ENCODE measurements at regions not wholly inside any gene's neighbourhood (a gene's known extent, or its start where the extent isn't known, plus 50 kb on each side); places are given as distances from the start of the nearest gene placed in this dataset.

DNA sequence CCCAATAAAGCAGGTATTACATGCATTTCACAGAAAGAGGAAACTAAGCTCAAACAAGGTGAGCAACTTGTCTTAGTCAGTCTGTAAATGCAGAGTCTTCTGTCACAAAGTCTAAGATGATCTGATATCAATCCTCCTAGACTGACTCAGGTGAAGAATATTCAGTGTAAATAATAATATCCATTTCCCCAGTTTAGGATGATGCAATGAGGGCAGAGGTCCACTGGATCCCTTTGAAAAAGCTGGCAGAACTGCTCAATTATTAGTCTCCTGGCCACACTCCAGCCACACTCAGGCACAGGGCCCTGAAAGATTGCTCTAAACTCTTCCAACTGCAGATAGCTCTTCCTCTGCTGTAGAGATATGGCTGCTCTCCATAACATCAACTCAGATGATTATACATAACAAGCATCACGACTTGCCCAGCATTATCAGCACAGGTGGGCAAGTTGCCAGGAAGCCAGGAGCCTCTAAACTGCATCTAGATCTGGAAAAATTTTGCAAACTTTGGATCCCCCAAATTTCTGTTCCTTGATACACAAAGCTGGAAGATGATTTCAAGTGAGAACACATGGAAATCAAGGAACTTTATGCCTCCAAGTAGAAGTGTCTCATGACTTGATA, 129.8 kb upstream of the CPNE4 start:
- Histone ChIP-seq H3K4me3 (no peak overlapping the region), H3K36me3 (no peaks in the 10 kb centered on the region), H3K27me3 (no peaks in the 10 kb centered on the region), H3K9me3 (peaks cover 9% of the 10 kb centered on the region; the same call in 1 of the 2 replicates)
- peak; percentile 74 for DNase-seq

- Histone ChIP-seq H3K36me3 (no peaks in the 10 kb centered on the region), H3K27me3 (no peaks in the 10 kb centered on the region), H3K9me3 (no peaks in the 10 kb centered on the region), H3K4me3 (no peak overlapping the region)
- DNase-seq, result no peak
Measured at GRCh38 chr3:132167870-132168269, 133.1 kb upstream of the CPNE4 start.

- H3K36me3 ChIP-seq, result no peaks in the 10 kb centered on the region
- no peaks in the 10 kb centered on the region for H3K9me3 ChIP-seq
- no peaks in the 10 kb centered on the region for H3K27me3 ChIP-seq
- no peak for DNase-seq
- no peak overlapping the region for H3K4me3 ChIP-seq
Measured at GRCh38 chr3:132174500-132174899, 139.7 kb upstream of the CPNE4 start.

DNA sequence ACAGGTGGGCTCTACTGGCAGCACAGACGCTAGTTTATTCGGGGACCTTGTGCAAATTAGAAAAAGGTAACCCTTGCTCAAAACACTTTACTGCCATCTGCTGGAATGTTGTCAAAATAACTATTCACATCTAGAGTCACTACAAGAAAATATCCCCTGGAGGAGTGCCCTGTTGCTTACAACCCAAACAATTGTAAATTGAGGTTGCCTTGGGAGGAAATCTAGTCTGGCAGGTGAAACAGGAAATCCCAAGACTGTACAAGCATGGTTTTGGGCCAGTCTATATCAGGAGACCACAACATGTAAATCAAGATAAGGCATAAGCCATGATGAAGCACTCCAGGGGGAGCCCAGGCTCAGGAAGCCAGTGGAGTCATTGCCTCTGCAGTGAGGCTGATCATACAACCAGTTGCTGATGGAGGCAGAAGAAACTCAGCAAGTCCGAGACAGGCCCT, 136.8 kb upstream of the ACP3 start:
- Histone ChIP-seq H3K27me3 (peaks cover 3% of the 10 kb centered on the region), H3K36me3 (no peaks in the 10 kb centered on the region), H3K9me3 (no peaks in the 10 kb centered on the region), H3K4me3 (no peak overlapping the region)
- DNase-seq, result no peak

DNA sequence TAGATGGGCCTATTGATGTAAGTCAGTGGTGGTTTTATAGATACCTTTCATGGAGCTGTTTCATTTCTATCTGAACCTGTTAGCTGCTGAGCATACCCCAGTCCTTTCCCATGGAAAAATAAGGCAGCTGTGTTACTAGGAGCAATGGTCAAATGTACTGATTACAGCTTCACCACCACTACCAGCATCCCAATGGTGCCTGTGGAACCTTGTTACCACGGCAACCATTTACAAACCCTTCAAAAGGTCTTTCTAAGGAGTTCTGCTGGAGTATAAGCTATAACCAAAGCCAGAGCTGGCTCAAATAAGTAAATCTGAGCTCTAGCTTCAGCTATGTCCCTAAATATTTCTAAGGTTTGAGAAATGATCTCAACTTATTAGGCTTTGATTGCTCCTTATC, 133.4 kb upstream of the ACP3 start:
- no peak overlapping the region for H3K4me3 ChIP-seq
- no peaks in the 10 kb centered on the region for H3K36me3 ChIP-seq
- DNase-seq, result no peak
- no peaks in the 10 kb centered on the region for H3K9me3 ChIP-seq
- H3K27me3 ChIP-seq, result peaks cover 3% of the 10 kb centered on the region

DNA sequence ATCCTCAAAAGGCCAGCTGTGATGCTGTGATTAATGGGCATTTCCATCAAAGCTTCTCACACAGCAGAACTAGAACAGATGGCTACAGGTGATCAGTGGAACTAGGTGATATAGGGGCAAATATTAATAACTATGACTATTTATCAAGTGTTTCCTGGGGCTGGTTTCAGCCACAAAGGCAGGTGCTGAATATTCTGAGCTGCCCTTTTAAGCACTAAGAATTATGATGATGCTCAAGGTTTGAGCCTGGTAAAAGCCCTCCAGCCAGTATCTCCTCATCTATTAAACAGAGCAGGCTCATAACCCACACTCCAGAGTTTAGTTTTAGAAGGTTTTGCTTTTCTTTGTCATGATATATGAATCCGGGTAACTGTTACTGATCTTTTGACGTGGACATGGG, 129.5 kb upstream of the ACP3 start:
- peaks cover 10% of the 10 kb centered on the region for H3K27me3 ChIP-seq
- H3K4me3 ChIP-seq, result no peak overlapping the region
- H3K36me3 ChIP-seq, result no peaks in the 10 kb centered on the region
- H3K9me3 ChIP-seq, result no peaks in the 10 kb centered on the region
- DNase-seq, result no peak

- DNase-seq, result no peak
Measured at GRCh38 chr3:132189601-132190000, 127.6 kb upstream of the ACP3 start.

GRCh38 chr3:132196113-132196512, 121.1 kb upstream of the ACP3 start:
- no peak overlapping the region for H3K4me3 ChIP-seq
- no peaks in the 10 kb centered on the region for H3K9me3 ChIP-seq
- no peaks in the 10 kb centered on the region for H3K36me3 ChIP-seq
- no peak for DNase-seq
- no peaks in the 10 kb centered on the region; the same call in 1 of the 2 replicates for H3K27me3 ChIP-seq

More at GRCh38 chr3:132189601-132190000, 127.6 kb upstream of the ACP3 start:
- Histone ChIP-seq H3K36me3 (no peaks in the 10 kb centered on the region), H3K4me3 (no peak overlapping the region), H3K27me3 (peaks cover 10% of the 10 kb centered on the region), H3K9me3 (no peaks in the 10 kb centered on the region)

- no peaks in the 10 kb centered on the region for H3K27me3 ChIP-seq
- H3K36me3 ChIP-seq, result no peaks in the 10 kb centered on the region
- H3K9me3 ChIP-seq, result no peaks in the 10 kb centered on the region
- no peak overlapping the region for H3K4me3 ChIP-seq
- no peak for DNase-seq
Measured at GRCh38 chr3:132198516-132198915, 118.7 kb upstream of the ACP3 start.

DNA sequence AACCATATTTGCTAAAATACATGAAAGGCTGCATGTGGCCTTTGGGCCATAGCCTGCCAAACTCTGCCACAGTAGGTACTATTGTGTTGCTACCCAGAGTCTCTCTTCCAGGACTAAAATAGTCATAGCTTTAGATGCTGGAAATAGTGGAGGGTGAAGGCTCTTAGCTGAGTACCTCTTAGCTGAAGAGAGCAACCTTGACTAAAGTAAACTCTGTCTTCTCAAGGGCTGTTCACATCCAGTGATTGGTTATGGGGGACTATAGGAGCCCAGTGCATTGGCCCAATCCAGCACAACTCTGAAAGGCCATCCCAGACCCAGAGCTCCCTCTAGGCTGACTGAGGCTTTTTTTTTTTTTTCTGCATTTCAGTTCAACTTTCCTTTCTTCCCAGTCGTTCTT, 117.8 kb upstream of the ACP3 start:
- Histone ChIP-seq H3K4me3 (no peak overlapping the region), H3K36me3 (no peaks in the 10 kb centered on the region), H3K27me3 (no peaks in the 10 kb centered on the region), H3K9me3 (no peaks in the 10 kb centered on the region)
- no peak for DNase-seq

- Histone ChIP-seq H3K9me3 (no peaks in the 10 kb centered on the region), H3K4me3 (no peak overlapping the region), H3K36me3 (no peaks in the 10 kb centered on the region), H3K27me3 (no peaks in the 10 kb centered on the region)
- DNase-seq, result no peak
Measured at GRCh38 chr3:132202586-132202985, 114.6 kb upstream of the ACP3 start.

DNA sequence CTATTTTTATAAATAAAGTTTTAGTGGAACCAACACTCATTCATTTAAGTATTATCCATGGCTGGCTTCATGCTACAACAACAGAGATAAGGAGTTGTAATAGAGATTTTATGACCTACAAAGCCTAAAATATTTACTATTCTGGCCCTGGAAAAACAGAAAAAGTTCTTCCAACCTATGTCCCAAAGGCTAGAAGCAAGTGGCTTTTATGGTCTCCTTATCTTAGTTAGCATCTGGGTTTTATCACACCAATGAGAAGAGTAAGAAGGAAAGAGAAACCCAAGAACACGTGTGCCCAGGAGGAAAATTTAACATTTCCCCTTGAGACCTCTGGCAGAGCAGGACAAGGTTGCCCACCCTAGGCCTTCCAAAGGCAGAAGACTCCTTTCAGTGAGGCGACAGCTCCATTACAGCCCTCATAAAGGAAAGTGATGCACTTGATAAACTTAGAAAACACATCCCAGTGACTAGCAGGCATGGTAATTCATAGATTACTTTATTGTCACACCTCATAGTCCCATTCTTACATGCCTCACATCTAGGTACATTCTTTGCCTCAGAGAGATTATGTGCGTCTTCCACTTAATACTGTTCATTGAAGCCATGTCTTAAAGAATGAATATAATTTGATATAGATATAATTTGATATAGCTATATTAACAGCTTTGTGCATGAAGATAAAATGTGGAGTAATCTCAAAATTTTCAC, 113.2 kb upstream of the ACP3 start:
- no peaks in the 10 kb centered on the region for H3K27me3 ChIP-seq
- no peak for DNase-seq
- no peaks in the 10 kb centered on the region for H3K36me3 ChIP-seq
- no peaks in the 10 kb centered on the region for H3K9me3 ChIP-seq
- no peak overlapping the region for H3K4me3 ChIP-seq

- DNase-seq, result no peak
- Histone ChIP-seq H3K36me3 (no peaks in the 10 kb centered on the region), H3K4me3 (no peak overlapping the region), H3K27me3 (no peaks in the 10 kb centered on the region), H3K9me3 (no peaks in the 10 kb centered on the region)
Measured at GRCh38 chr3:132205609-132206008, 111.6 kb upstream of the ACP3 start.

DNA sequence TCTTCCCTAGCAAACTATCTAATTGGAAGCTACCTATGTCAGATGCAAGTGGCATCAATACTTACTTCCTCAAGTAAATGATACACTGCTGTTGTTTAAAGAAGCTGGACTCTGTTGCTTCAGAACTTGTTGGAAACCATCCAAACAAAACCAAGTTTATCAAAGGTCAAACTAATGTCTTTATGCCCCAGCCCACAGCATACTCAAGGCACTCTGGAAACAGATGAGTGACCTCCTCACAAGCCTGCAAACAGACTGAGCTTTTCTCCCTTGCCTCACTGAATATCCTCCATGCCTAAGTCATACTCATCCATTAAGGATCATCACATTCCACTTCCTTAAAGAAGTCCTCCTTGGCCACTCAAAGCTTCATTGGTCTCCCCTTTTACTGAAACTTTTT, 107.4 kb upstream of the ACP3 start:
- no peaks in the 10 kb centered on the region for H3K27me3 ChIP-seq
- no peak overlapping the region for H3K4me3 ChIP-seq
- H3K36me3 ChIP-seq, result no peaks in the 10 kb centered on the region
- H3K9me3 ChIP-seq, result no peaks in the 10 kb centered on the region
- no peak for DNase-seq

- Histone ChIP-seq H3K9me3 (no peaks in the 10 kb centered on the region), H3K36me3 (no peaks in the 10 kb centered on the region), H3K27me3 (no peaks in the 10 kb centered on the region), H3K4me3 (no peak overlapping the region)
- no peak for DNase-seq
Measured at GRCh38 chr3:132210476-132211346, 106.5 kb upstream of the ACP3 start.

- Histone ChIP-seq H3K36me3 (no peaks in the 10 kb centered on the region), H3K9me3 (no peaks in the 10 kb centered on the region), H3K4me3 (no peak overlapping the region), H3K27me3 (no peaks in the 10 kb centered on the region)
- DNase-seq, result no peak
Measured at GRCh38 chr3:132211896-132212295, 105.3 kb upstream of the ACP3 start.

Data from MG63 (cell line).